BJ (cell line): ENCODE measurements at regions not wholly inside any gene's neighbourhood (a gene's known extent, or its start where the extent isn't known, plus 50 kb on each side); places are given as distances from the start of the nearest gene placed in this dataset.

Source experiments
- CTCF ChIA-PET: fragments of 350-600 bp; formaldehyde crosslinking; extraction: SDS; loops from one replicate; lab custom pipeline; 2021; ENCODE audit warnings: antibody characterized with exemption, inconsistent platforms; lab: Yijun Ruan, JAX
- POLR2A ChIA-PET: fragments of 300-600 bp; sonication (Branson Sonifier 250); formaldehyde crosslinking; extraction: SDS; loops from one replicate; lab custom pipeline; 2021; ENCODE audit warnings: antibody characterized with exemption; lab: Charles Lee
- DNase-seq: peaks from one replicate; pipeline ENCODE4 v3.0.0-alpha.2; 2011; ENCODE audit warnings: low read depth
- H3K27me3 ChIP-seq: 2 replicates; pipeline ENCODE4 v1.6.0; 2011; ENCODE audit warnings: low read length; ENCODE audit not compliant: control insufficient read depth, insufficient read depth
- H3K36me3 ChIP-seq: 2 replicates; pipeline ENCODE4 v1.5.1; 2011; ENCODE audit warnings: low read length; ENCODE audit not compliant: control insufficient read depth, insufficient read depth
- H3K4me3 ChIP-seq: 2 replicates; pipeline ENCODE4 v1.5.1; 2011; ENCODE audit warnings: low read depth, mild to moderate bottlenecking, control low read depth, low read length
- TF ChIP-seq, protein P1 (sequence below): IDR thresholded peaks from 2 replicates; pipeline ENCODE4 v1.5.1; 2011; ENCODE audit warnings: low read depth, mild to moderate bottlenecking, control low read depth, inconsistent platforms, low read length, moderate library complexity; ENCODE audit not compliant: insufficient read depth

DNA sequence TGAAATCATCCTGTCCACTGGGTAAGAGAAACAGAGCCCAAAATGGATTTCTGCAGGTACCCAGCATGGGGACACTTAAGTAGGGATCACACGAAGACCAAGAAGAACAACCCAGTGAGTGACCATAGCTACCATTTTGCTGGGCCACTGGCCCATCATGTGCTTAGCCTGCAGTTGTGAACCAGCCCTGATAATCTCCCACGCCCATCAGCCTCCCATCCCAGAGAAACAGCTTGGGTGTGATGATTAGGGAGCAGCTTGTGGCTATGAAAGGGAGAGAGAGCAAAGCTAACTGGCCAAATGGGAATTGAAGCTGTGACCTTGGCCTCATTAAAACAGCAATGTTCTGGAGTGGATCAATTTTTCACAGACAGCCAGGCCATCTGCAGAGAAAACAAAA, 138.5 kb downstream of the SLC24A2 start:
- CTCF ChIA-PET, result interaction anchor here (0.6 to 1.2 kb wide), 2 partner anchors 9 to 11 kb away, joined by 3 read pairs; no protein-coding TSS in a partner anchor
- TF ChIP-seq, protein P1, sequence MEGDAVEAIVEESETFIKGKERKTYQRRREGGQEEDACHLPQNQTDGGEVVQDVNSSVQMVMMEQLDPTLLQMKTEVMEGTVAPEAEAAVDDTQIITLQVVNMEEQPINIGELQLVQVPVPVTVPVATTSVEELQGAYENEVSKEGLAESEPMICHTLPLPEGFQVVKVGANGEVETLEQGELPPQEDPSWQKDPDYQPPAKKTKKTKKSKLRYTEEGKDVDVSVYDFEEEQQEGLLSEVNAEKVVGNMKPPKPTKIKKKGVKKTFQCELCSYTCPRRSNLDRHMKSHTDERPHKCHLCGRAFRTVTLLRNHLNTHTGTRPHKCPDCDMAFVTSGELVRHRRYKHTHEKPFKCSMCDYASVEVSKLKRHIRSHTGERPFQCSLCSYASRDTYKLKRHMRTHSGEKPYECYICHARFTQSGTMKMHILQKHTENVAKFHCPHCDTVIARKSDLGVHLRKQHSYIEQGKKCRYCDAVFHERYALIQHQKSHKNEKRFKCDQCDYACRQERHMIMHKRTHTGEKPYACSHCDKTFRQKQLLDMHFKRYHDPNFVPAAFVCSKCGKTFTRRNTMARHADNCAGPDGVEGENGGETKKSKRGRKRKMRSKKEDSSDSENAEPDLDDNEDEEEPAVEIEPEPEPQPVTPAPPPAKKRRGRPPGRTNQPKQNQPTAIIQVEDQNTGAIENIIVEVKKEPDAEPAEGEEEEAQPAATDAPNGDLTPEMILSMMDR, result no peak
- POLR2A ChIA-PET, result no interaction called here
- Histone ChIP-seq H3K36me3 (no peaks in the 10 kb centered on the region), H3K27me3 (no peaks in the 10 kb centered on the region), H3K4me3 (no peak overlapping the region)
- DNase-seq, result no peak

DNA sequence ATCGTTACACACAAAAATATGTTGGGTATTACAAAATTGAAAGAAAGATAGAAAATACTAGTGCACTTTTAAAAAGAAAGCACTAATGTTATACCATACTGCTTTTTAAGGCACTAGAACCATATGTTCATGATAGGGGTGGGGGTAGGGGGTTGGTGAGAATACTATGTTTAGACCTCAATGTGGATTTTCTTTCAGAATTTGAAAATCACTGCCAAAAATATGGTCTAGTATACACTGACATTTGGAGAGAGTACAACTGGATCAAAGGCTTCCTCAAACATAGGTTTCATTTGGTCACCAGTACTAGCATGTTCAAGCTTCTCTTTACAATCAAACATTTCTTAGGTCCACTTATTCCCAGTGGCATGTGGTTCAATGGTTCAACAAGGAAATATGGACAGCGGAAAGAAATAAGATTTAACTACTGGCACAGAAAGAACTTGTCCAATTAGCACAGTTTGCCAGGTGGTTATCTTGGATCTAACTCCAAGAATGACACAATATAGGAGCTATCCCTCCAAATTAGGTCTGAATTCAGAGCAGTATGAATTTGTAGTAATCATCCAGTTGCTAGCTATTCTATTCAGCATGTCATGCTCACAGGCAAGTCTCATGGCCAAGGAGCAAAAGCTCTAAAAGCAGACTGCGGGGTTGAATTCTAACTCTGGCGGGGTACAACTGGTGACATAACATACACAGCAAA, 139.3 kb downstream of the SLC24A2 start:
- TF ChIP-seq, protein P1, result no peak
- Histone ChIP-seq H3K4me3 (no peak overlapping the region), H3K36me3 (no peaks in the 10 kb centered on the region), H3K27me3 (no peaks in the 10 kb centered on the region)
- no peak for DNase-seq
- POLR2A ChIA-PET, result no interaction called here
- CTCF ChIA-PET, result interaction anchor here (1.2 kb wide), 1 partner anchor 8 kb away, joined by 3 read pairs; no protein-coding TSS in a partner anchor

DNA sequence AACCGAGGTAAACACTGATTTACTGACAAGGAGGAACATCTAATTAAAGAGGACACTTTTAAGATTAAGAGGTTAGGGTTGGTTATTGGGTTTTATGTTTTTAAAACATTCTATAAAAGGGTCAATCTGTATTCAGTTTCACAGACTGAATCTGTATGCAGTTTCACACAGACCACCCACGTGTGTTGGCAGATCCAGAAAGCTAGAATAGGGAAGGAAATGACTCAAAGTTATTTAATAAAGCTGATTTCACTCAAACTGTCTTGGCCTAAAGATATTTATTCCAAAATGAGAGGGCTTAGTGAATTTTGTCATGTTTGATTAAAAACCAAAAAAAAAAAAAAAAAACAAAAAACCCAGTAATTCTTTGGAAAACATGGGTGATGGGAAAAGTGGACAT, 140.2 kb downstream of the SLC24A2 start:
- DNase-seq, result no peak
- no peak overlapping the region for H3K4me3 ChIP-seq
- no peaks in the 10 kb centered on the region for H3K27me3 ChIP-seq
- TF ChIP-seq, protein P1, result no peak
- no peaks in the 10 kb centered on the region for H3K36me3 ChIP-seq
- CTCF ChIA-PET, result no interaction called here
- POLR2A ChIA-PET, result no interaction called here

DNA sequence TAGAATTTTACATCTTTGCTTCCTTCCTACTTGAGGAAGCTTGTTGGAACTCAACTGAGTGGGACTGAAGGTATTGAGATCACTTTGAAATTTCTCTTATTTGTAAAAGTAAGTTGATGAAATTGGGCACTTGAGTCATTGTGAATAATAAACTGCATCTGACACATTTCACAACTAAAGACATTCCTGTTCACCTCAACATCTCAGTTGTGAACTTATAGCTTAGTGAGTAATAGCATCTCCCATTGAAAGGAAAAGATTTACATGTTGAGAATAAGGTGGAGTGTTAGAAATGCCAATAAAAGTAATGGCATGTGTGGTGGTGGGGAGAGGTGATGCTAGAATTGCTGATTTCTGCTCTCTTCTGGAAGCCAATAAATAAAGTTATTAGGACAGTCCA, 145.0 kb downstream of the SLC24A2 start:
- Histone ChIP-seq H3K27me3 (no peaks in the 10 kb centered on the region), H3K36me3 (no peaks in the 10 kb centered on the region), H3K4me3 (no peak overlapping the region)
- ChIA-PET CTCF (no interaction called here), POLR2A (no interaction called here)
- TF ChIP-seq, protein P1, result no peak
- no peak for DNase-seq

DNA sequence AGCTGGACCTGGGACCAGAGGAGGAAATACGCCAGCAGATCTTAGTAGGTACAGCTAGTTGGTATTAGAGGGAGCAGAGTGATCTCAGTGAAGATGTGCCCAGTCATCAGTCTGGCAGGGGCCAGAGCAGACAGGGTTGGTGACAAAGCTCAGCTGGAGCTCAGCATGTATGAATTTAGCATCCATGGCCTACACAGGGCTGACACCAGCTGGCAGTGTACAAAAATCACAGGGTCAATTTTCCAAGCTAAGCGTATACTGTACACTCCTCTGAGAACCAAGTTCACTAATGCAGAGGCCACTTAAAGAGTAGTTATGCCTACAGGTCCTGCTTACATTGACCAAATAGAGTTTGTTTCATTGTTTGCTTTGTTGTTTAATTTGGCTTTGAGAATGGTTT, 146.6 kb downstream of the SLC24A2 start:
- CTCF ChIA-PET, result interaction anchor here (0.8 kb wide), 1 partner anchor 177 kb away, joined by 3 read pairs; no protein-coding TSS in a partner anchor
- no peaks in the 10 kb centered on the region for H3K36me3 ChIP-seq
- TF ChIP-seq, protein P1, result no peak
- no peak overlapping the region for H3K4me3 ChIP-seq
- H3K27me3 ChIP-seq, result no peaks in the 10 kb centered on the region
- POLR2A ChIA-PET, result no interaction called here
- DNase-seq, result no peak
